ENCODE measurements at regions not wholly inside any gene's neighbourhood (a gene's known extent, or its start where the extent isn't known, plus 50 kb on each side); places are given as distances from the start of the nearest gene placed in this dataset.

- H3K27ac ChIP-seq (ENCODE audit: low read depth, low read length, poor library complexity, severe bottlenecking) = no peak overlapping the region
- no peaks in the 10 kb centered on the region for H3K36me3 ChIP-seq (ENCODE audit: insufficient read depth, low read length)
- no peak overlapping the region for H2AFZ ChIP-seq (ENCODE audit: low read length)
- no TSS peak for BruUV-seq (replicated peaks)
- H3K4me2 ChIP-seq (ENCODE audit: low read length) = no peak overlapping the region
- TF ChIP-seq CTCF (conservative IDR thresholded peaks at IDR 0.05; ENCODE audit: low read length) (no peak), EZH2phosphoT487 (IDR thresholded peaks at IDR 0.05; ENCODE audit: borderline replicate concordance, low read depth, low read length) (no peak)
- intact Hi-C loops (cut with micrococcal nuclease; ENCODE audit: unreplicated experiment) = loop anchor here (10.0 kb wide), 1 partner anchor 58 kb away; no protein-coding TSS in a partner anchor
- no peaks in the 10 kb centered on the region for H3K9me2 ChIP-seq (ENCODE audit: insufficient read depth, low read length)
- H3K79me2 ChIP-seq (ENCODE audit: insufficient read depth, low read depth, low read length) = no peaks in the 10 kb centered on the region
- no peaks in the 10 kb centered on the region for H4K20me1 ChIP-seq (ENCODE audit: insufficient read depth, low read length)
- ChIA-PET CTCF (ENCODE audit: unreplicated experiment) (no interaction called here), POLR2A (no interaction called here)
- H3K4me3 ChIP-seq (ENCODE audit: low read depth, low read length, poor library complexity, severe bottlenecking) = no peak overlapping the region
- H3K9me3 ChIP-seq (ENCODE audit: low read length) = no peaks in the 10 kb centered on the region
- DNase-seq (ENCODE audit: low spot score) = no peak
- H3K4me1 ChIP-seq (ENCODE audit: insufficient read depth, low read length, poor library complexity, severe bottlenecking) = no peaks in the 10 kb centered on the region
Observed at GRCh38 chr15:73822998-73823397, 50.4 kb upstream of the TBC1D21 start.

All from OCI-LY7 (cell line).